PC-3 (cell line): ENCODE measurements at regions not wholly inside any gene's neighbourhood (a gene's known extent, or its start where the extent isn't known, plus 50 kb on each side); places are given as distances from the start of the nearest gene placed in this dataset.

Source experiments
- ATAC-seq: fragments of 200-7000 bp; cut with Tn5 transposase; 2 replicates; pipeline ENCODE4 v1.9.1; 2020; ENCODE audit warnings: mild to moderate bottlenecking, moderate library complexity
- BruUV-seq: library from RNA; stranded (reverse); fragments of 400-500 nt; replicated peaks from 2 replicates; lab custom pipeline; 2021; lab: Mats Ljungman, UMichigan
- CTCF ChIA-PET: fragments of 300-600 bp; sonication (Branson Sonifier 250); formaldehyde crosslinking; loops from one replicate; lab custom pipeline; 2022; ENCODE audit warnings: antibody characterized with exemption; lab: Charles Lee
- POLR2A ChIA-PET: fragments of 300-600 bp; sonication (Branson Sonifier 250); formaldehyde crosslinking; loops from one replicate; lab custom pipeline; 2022; ENCODE audit warnings: antibody characterized with exemption; ENCODE audit not compliant: unreplicated experiment; lab: Charles Lee
- DNase-seq: peaks from one replicate; pipeline ENCODE4 v3.0.0-alpha.2; 2015
- H2AFZ ChIP-seq: fragments of 300-600 bp; sonication (generic); 2 replicates; pipeline ENCODE4 v1.6.0; 2016; ENCODE audit warnings: antibody characterized with exemption, low read length
- H3F3A ChIP-seq: fragments of 300-600 bp; sonication (generic); one replicate; pipeline ENCODE4 v1.6.0; 2017; ENCODE audit warnings: antibody characterized with exemption, low read length, control low read depth, mild to moderate bottlenecking; ENCODE audit not compliant: unreplicated experiment
- H3K27ac ChIP-seq: fragments of 300-600 bp; sonication (generic); 2 replicates; pipeline ENCODE4 v1.5.1; 2016; ENCODE audit warnings: mild to moderate bottlenecking, low read length
- H3K27me3 ChIP-seq: fragments of 300-600 bp; sonication (generic); 2 replicates; pipeline ENCODE4 v1.6.1; 2016; ENCODE audit warnings: low read length, mixed read lengths
- H3K36me3 ChIP-seq: fragments of 300-600 bp; sonication (generic); 2 replicates; pipeline ENCODE4 v1.6.1; 2016; ENCODE audit warnings: low read depth, mixed run types, low read length, mixed read lengths
- H3K4me1 ChIP-seq: fragments of 300-600 bp; sonication (generic); 2 replicates; pipeline ENCODE4 v1.5.1; 2016; ENCODE audit warnings: low read length; ENCODE audit not compliant: insufficient read depth
- H3K4me2 ChIP-seq: fragments of 300-600 bp; sonication (generic); 2 replicates; pipeline ENCODE4 v1.6.0; 2016; ENCODE audit warnings: low read length
- H3K4me3 ChIP-seq: fragments of 300-600 bp; sonication (generic); 2 replicates; pipeline ENCODE4 v1.5.1; 2016; ENCODE audit warnings: mild to moderate bottlenecking, low read length, mixed read lengths
- H3K79me2 ChIP-seq: fragments of 300-600 bp; sonication (generic); 2 replicates; pipeline ENCODE4 v1.6.1; 2017; ENCODE audit warnings: low read length, mixed read lengths
- H3K9ac ChIP-seq: fragments of 300-600 bp; sonication (generic); 2 replicates; pipeline ENCODE4 v1.6.0; 2016; ENCODE audit warnings: mild to moderate bottlenecking, low read length
- H3K9me2 ChIP-seq: fragments of 300-600 bp; sonication (generic); replicated peaks from 2 replicates; pipeline ENCODE4 v1.6.1; 2016; ENCODE audit warnings: mixed run types, low read length, mixed read lengths
- H3K9me3 ChIP-seq: fragments of 300-600 bp; sonication (generic); 2 replicates; pipeline ENCODE4 v1.6.1; 2016; ENCODE audit warnings: low read length, mixed read lengths
- H4K20me1 ChIP-seq: fragments of 300-600 bp; sonication (generic); 2 replicates; pipeline ENCODE4 v1.6.1; 2016; ENCODE audit warnings: low read length, mixed read lengths
- CTCF ChIP-seq: fragments of 300-600 bp; sonication (generic); conservative IDR thresholded peaks from 2 replicates; pipeline ENCODE4 v1.5.1; 2017; ENCODE audit warnings: antibody characterized with exemption, low read depth, mild to moderate bottlenecking, low read length
- EZH2 ChIP-seq: fragments of 300-600 bp; sonication (generic); IDR thresholded peaks from one replicate; pipeline ENCODE4 v1.6.1; 2017; ENCODE audit warnings: antibody characterized with exemption, mild to moderate bottlenecking, low read length; ENCODE audit not compliant: unreplicated experiment
- EZH2phosphoT487 ChIP-seq: fragments of 300-600 bp; sonication (generic); IDR thresholded peaks from 2 replicates; pipeline ENCODE4 v1.6.1; 2018; ENCODE audit warnings: mild to moderate bottlenecking, antibody characterized with exemption, low read length, borderline replicate concordance
- intact Hi-C: fragments of 100-400 bp; cut with micrococcal nuclease; formaldehyde crosslinking; loops from 2 replicates; pipeline ENCODE4 v1.9.0; 2023

- TF ChIP-seq CTCF (no peak), EZH2phosphoT487 (no peak), EZH2 (no peak)
- DNase-seq (no peak), ATAC-seq (no peak)
- no peak overlapping the region for H3K4me2 ChIP-seq
- no peak overlapping the region for H3K9ac ChIP-seq
- H3K4me1 ChIP-seq: no peaks in the 10 kb centered on the region
- no peaks in the 10 kb centered on the region for H3K27me3 ChIP-seq
- ChIA-PET POLR2A (no interaction called here), CTCF (no interaction called here)
- no TSS peak for BruUV-seq
- no peaks in the 10 kb centered on the region for H3K36me3 ChIP-seq
- no peak overlapping the region for H3K4me3 ChIP-seq
- no peaks in the 10 kb centered on the region for H3K9me3 ChIP-seq
- intact Hi-C loops: no loop called here
- no peaks in the 10 kb centered on the region for H3F3A ChIP-seq
- H4K20me1 ChIP-seq: no peaks in the 10 kb centered on the region
- no peaks in the 10 kb centered on the region for H3K9me2 ChIP-seq
- no peak overlapping the region for H2AFZ ChIP-seq
- H3K27ac ChIP-seq: no peak overlapping the region
- no peaks in the 10 kb centered on the region for H3K79me2 ChIP-seq
Measured at GRCh38 chr13:63117710-63118109, 1702.1 kb upstream of the PCDH20 start.

DNA sequence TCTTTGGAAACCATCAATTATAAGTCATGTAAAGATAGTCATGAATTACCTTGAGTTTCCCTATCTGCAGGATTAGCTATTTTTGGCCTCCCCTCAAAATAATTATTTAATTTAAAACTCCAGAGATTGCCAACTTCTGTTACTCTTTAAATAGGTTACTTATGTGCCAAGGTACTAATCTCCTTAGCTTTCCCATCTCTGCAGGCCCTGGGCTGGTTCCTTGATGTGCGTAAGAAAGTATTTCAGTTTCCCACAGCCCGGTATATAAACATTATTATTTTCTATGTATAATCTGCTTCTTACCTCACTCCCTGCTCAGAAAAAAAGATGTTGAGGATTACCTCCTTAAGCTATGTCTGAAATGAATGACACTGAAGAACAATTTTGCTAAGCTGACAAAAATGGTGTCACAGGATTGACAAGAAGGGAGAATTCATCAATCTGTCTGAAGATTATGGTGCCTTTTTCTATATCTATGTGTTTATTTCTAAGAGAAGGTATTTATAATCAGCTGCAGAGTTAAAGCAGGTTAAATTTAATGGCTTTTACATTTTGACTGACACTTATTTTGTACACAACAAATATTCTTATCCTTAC, 1697.2 kb upstream of the PCDH20 start:
- TF ChIP-seq EZH2: no peak
- TF ChIP-seq EZH2phosphoT487: no peak
- no peak for TF ChIP-seq CTCF
- H3K27me3 ChIP-seq: no peaks in the 10 kb centered on the region

GRCh38 chr13:63110466-63110865, 1694.8 kb upstream of the PCDH20 start:
- intact Hi-C loops: no loop called here
- no peaks in the 10 kb centered on the region for H3K9me3 ChIP-seq
- H3K9ac ChIP-seq: no peak overlapping the region
- no peak for TF ChIP-seq CTCF
- TF ChIP-seq EZH2phosphoT487: no peak
- TF ChIP-seq EZH2: no peak
- H3K4me2 ChIP-seq: no peak overlapping the region
- H2AFZ ChIP-seq: no peak overlapping the region
- ATAC-seq (no peak), DNase-seq (no peak)
- H3K27ac ChIP-seq: no peak overlapping the region
- H3K4me1 ChIP-seq: no peaks in the 10 kb centered on the region
- H3K79me2 ChIP-seq: no peaks in the 10 kb centered on the region
- ChIA-PET CTCF (no interaction called here), POLR2A (no interaction called here)
- H3K27me3 ChIP-seq: no peaks in the 10 kb centered on the region
- H3K4me3 ChIP-seq: no peak overlapping the region
- H4K20me1 ChIP-seq: no peaks in the 10 kb centered on the region
- H3K9me2 ChIP-seq: no peaks in the 10 kb centered on the region
- BruUV-seq: no TSS peak
- no peaks in the 10 kb centered on the region for H3F3A ChIP-seq
- H3K36me3 ChIP-seq: no peaks in the 10 kb centered on the region

More for the DNA sequence above, 1697.2 kb upstream of the PCDH20 start:
- Histone ChIP-seq H3F3A (no peaks in the 10 kb centered on the region), H3K4me3 (no peak overlapping the region), H4K20me1 (no peaks in the 10 kb centered on the region), H3K4me2 (no peak overlapping the region), H3K79me2 (no peaks in the 10 kb centered on the region), H3K36me3 (no peaks in the 10 kb centered on the region), H2AFZ (no peak overlapping the region), H3K9me2 (no peaks in the 10 kb centered on the region), H3K27ac (no peak overlapping the region), H3K9ac (no peak overlapping the region), H3K9me3 (no peaks in the 10 kb centered on the region), H3K4me1 (no peaks in the 10 kb centered on the region)
- DNase-seq (no peak), ATAC-seq (no peak)
- BruUV-seq: no TSS peak
- intact Hi-C loops: no loop called here
- POLR2A ChIA-PET: no interaction called here
- CTCF ChIA-PET: no interaction called here
